ENCODE measurements at regions not wholly inside any gene's neighbourhood (a gene's known extent, or its start where the extent isn't known, plus 50 kb on each side); places are given as distances from the start of the nearest gene placed in this dataset.
"Not testable (repeated sequence)": the region's sequence is repeated elsewhere in the genome, so short reads cannot be mapped to it uniquely, and the experiment has no call there.

DNA sequence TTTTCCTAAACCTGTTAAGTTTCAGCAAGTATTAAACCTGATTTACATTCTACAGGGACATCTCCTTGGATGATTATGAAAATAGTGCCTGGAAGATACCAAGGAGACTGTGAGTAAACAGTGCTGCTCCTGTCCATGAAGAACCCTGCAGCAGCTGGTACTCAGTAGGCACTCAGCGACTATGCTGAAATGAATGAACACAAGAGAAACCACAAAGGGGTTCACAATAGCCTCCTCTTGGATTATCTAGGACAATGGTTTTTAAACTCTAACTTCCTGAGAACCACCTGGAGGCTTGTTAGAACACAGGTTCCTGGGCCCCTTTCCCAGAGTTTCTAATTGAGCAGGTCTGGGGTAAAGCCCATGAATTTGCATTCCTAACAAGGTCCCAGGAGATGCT, 488.4 kb upstream of the UBE2E2 start:
- no peak for DNase-seq

- no peak for DNase-seq
Observed at GRCh38 chr3:22720596-22720995, 482.5 kb upstream of the UBE2E2 start.

DNA sequence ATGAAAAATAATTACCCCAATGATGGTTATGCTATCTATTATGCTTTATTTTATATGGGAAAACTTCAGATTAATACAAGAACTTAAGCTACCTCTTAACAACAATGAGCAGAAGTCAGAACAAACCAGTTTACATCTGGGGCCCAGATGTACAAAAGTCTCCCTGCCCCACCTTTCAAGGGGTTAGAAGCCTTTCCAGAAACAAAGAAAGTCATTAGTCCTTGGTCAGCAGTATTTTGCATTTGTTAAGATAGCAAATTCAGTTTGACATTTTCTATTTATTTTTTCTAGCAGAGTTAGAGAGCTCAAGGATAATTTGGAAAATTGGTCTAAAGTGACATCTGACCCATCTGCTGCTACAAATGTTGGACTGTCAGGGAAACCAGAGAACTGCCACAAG, 478.7 kb upstream of the UBE2E2 start:
- no peak for DNase-seq

- DNase-seq = peak; percentile 52 to 56
Observed at GRCh38 chr3:22728406-22728805, 474.7 kb upstream of the UBE2E2 start.

GRCh38 chr3:22729212-22729611, 473.9 kb upstream of the UBE2E2 start:
- no peak for DNase-seq

DNA sequence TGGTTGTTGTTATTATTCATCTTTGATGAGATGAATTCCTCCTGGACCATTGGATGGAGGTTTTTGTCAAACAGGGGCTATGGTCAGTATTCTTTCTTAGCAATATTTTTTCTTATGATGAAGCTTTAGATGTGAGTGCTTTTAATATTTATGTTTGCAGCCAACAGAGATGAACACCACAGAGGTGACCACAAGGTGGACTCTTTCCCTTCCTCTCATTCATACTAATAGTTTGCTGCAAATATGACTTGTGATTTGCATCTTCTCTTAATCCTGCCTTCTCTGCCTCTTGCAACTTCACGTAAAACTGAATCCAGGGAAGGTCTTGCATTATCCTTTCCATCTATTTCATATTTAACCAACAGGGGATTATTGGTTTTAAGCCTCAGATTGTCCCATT, 473.1 kb upstream of the UBE2E2 start:
- peak in 1 of 2 experiments; percentile 6 for DNase-seq

- DNase-seq = no peak
Observed at GRCh38 chr3:22730701-22731100, 472.4 kb upstream of the UBE2E2 start.

DNA sequence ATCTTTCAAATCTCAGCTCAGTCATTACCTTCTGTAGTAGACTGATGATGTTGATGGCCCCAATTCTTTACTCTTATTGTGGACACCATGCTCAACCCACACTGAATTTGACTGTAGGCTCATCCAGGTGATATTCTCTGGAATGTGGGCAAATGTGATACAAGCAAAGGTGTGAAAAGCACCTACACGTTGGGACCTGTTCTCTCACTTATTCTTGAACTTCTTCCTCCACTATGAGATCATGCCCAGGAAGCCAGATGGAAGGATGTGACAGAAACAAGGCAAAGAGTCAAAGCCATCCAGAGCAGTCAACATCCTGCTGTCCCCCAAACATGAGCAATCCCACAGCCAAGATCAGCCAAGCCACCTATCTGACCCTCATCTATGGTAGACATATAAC, 471.2 kb upstream of the UBE2E2 start:
- DNase-seq = no peak

DNA sequence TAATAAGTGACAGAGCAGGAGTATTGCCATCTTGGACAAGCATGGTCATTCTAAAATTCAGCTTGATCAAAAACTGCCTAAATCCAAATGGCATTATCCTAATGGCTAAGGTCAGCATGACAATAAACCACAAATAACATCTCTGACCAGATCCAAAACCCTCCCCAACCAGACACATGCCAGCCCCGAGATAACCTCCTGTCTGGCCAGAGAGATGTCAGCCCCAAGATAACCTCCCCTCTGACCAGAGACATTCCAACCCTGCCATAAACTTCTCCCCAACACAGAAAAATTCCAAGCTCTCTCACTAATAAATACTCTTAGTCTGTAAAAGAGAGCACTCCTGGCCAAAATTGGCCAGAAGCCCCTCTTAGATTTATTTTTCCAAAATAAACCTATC, 470.5 kb upstream of the UBE2E2 start:
- no peak for DNase-seq

DNA sequence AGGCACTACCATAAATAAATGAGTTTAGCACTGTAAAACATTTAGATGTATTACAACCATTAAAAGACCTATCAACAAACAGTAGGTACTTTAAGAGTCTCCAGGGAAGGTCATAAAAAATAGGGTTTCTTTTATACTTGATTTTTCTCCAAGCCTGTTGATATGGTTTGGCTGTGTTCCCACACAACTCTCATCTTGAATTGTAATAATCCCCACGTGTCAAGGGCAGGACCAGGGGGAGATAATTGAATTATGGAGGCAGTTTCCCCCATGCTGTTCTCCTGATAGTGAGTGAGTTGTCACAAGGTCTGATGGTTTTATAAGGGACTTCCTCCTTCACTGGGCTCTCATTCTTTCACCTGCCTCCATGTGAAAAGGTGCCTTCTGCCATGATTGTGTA, 468.9 kb upstream of the UBE2E2 start:
- peak; percentile 1 to 10 for DNase-seq

- no peak for DNase-seq
Observed at GRCh38 chr3:22734756-22735155, 468.4 kb upstream of the UBE2E2 start.

DNA sequence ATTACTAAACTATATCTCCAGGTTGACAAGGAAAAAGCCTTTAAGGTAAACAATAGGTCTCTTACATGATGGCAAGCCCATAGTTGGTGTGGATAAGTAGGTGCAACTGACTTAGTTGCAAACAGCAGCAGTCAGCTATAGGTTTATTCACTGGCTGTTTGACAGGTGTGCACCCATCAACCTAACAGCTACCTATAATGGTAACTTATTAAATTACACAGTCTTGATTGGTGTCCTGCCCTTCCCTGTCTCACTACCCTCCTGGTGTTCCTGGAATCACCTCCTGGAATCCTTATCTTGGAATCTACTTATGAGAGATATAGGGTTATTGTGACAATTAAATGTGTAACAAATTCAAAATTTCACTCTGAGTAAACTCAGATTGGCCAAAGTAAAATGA, 467.8 kb upstream of the UBE2E2 start:
- no peak for DNase-seq

DNA sequence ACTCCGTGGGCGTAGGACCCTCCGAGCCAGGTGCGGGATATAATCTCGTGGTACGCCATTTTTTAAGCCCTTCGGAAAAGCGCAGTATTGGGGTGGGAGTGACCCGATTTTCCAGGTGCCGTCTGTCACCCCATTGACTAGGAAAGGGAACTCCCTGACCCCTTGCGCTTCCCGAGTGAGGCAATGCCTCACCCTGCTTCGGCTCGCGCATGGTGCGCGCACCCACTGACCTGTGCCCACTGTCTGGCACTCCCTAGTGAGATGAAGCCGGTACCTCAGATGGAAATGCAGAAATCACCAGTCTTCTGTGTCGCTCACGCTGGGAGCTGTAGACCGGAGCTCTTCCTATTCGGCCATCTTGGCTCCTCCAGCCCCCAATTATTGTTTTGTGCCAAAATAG, 459.7 kb upstream of the UBE2E2 start:
- DNase-seq = not testable (repeated sequence)

- DNase-seq = no peak
Observed at GRCh38 chr3:22745321-22745720, 457.8 kb upstream of the UBE2E2 start.

- DNase-seq = no peak
Observed at GRCh38 chr3:22746221-22746620, 456.9 kb upstream of the UBE2E2 start.

- no peak for DNase-seq
Observed at GRCh38 chr3:22748453-22749045, 454.6 kb upstream of the UBE2E2 start.

DNA sequence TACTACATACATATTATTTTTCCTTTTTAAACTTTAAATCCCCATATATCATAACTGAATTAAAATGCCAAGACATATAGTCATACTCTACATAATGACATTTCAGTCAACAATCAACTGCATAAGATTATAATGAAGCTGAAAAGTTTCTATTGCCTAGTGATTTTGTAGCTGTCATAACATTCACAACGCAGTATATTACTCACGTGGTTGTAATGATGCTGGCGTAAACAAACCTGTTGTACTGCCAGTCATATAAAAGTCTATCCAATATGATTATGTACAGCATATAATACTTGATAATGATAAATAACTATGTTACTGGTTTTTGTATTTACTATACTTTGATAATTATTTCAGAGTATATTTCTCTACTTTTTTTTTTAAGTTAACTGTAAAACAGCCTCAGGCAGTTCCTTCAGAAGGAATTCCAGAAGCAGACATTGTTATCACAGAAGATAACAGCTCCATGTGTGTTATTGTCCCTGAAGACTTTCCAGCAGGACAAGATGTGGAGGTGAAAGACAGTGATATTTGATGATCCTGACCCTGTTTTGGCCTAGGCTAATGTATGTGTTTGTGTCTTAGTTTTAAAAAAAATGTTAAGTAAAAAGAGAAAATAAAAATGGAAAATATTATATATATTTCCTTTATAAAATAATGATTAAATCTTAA, 443.4 kb upstream of the UBE2E2 start:
- no peak for DNase-seq

DNA sequence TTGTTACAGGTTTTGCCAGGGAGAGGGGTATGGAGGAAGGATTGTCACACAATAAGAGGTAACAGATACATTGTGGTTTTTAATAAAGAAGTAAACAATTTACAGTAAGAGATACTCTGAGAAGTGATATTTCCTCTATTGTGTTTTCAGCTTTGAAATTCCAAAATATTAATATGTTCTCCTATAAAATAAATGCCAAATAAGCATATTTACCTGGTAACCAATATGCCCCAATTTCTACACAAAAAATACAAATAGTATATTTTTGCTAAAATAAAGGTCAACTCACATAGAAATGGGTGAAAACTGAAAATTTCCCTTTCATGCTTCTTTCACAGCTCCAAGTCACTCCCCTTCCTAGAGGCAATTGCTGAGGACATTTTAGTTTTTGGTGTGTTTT, 437.4 kb upstream of the UBE2E2 start:
- DNase-seq = no peak

- DNase-seq = no peak
Observed at GRCh38 chr3:22777834-22778233, 425.3 kb upstream of the UBE2E2 start.

GRCh38 chr3:22779737-22780136, 423.4 kb upstream of the UBE2E2 start:
- no peak for DNase-seq

DNA sequence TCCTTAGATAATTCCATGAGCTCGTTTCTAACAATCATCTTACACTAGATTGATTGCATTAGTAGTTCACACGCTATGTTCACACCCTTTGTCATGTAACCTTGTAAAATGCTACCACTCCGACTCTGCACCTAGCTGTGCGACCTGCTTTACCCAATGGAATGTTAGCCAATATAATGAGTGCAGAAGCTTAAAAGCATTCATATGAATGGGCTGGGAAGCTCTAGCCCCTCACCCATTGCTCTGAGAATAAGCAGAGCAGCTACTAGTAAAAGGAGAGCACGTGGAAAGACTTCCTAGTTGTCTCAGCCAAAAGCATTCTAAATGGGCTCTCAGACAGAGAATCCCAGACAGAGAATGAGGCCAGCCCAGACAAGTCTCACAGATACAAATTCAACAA, 410.6 kb upstream of the UBE2E2 start:
- DNase-seq = no peak

GRCh38 chr3:22795917-22796316, 407.2 kb upstream of the UBE2E2 start:
- DNase-seq = no peak

- no peak for DNase-seq
Observed at GRCh38 chr3:22798461-22798860, 404.7 kb upstream of the UBE2E2 start.

DNA sequence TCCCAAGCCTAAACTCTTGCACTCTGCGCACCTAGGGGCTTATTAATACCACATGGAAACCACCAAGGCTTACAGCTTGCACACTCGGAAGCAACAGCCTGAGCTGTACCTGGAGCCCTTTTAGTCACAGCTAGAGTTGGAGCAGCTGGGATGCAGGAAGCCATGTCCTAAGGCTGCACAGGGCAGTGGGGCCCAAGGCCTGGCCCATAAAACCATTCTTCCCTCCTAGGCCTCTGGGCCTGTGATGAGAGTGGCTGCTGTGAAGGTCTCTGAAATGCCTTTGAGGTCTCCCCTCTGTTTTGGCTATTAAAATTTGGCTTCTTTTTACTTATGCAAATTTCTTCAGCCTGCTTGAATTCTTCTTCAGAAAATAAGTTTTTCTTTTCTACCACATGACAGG, 383.9 kb upstream of the UBE2E2 start:
- no peak for DNase-seq

DNA sequence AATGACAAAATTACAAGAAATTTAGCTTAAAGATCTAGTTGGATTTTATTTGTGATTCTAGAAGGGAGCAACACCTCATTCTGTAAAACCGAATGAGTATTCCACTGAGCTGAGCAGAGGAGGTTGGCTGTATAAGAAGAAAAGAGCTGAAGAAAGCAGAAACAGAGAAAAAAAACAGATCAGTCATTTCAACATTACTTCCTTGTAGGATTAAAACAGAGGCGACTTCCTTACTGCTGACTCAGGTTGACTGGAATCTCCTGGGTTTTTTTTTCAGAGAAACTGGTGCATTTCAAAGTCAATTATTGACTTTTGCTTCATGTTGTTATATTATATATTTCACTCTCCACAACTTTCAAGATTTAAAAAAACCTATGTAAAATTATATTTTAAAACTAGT, 368.1 kb upstream of the UBE2E2 start:
- no peak for DNase-seq

All from NCI-H524 (cell line).